GM12872 (cell line): ENCODE measurements at regions not wholly inside any gene's neighbourhood (a gene's known extent, or its start where the extent isn't known, plus 50 kb on each side); places are given as distances from the start of the nearest gene placed in this dataset.

Experiments used
- TF ChIP-seq, protein P1 (sequence below): IDR thresholded peaks from 3 replicates; pipeline ENCODE4 v1.5.1; 2011; ENCODE audit warnings: low read depth, mild to moderate bottlenecking, low read length, moderate library complexity; ENCODE audit not compliant: insufficient read depth

DNA sequence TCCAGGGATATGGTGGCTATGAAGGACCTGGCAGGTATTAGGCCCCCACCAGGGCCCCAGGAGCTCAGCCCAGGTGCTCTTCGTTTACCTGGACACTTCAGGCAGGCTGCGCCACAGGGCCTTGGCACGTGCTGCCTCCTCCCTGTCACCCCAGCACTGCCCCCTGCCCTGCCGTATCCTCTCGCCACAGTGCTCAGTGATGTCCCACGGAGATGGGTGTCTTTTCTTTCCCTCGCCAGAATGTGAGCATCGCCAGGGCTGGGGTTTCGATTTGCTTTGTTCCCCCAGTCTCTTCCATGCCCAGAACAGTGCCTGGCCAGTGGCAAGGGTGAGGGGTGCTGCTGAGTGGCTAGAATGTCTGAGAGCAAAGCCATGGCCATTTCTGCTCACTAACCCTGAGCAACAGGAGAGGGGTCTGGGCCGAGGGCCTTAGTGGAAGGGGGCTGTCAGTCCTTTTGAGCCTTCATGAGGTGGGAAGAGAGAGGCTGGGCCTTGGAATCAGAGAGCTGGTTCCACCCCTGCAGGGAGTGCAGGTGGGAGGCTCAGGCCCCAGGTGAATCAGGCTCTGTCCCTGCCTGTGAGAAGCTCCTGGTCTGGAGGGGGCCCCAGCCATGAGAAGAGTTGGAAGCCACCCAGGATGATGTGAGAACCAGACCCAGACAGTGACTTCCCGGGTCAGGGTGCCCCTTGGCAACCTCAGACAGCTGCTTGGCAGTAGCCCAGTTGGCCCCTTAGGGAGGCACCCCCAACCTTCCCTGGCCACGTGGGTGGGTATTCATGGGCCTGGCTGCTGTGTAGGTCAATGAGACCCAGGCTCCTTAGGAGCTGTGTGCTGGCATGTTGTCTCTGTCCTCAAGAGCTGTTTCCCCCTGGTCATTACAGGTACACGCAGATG is 129.9 kb upstream of the HS6ST1 start:
- TF ChIP-seq, protein P1, sequence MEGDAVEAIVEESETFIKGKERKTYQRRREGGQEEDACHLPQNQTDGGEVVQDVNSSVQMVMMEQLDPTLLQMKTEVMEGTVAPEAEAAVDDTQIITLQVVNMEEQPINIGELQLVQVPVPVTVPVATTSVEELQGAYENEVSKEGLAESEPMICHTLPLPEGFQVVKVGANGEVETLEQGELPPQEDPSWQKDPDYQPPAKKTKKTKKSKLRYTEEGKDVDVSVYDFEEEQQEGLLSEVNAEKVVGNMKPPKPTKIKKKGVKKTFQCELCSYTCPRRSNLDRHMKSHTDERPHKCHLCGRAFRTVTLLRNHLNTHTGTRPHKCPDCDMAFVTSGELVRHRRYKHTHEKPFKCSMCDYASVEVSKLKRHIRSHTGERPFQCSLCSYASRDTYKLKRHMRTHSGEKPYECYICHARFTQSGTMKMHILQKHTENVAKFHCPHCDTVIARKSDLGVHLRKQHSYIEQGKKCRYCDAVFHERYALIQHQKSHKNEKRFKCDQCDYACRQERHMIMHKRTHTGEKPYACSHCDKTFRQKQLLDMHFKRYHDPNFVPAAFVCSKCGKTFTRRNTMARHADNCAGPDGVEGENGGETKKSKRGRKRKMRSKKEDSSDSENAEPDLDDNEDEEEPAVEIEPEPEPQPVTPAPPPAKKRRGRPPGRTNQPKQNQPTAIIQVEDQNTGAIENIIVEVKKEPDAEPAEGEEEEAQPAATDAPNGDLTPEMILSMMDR, result no peak

DNA sequence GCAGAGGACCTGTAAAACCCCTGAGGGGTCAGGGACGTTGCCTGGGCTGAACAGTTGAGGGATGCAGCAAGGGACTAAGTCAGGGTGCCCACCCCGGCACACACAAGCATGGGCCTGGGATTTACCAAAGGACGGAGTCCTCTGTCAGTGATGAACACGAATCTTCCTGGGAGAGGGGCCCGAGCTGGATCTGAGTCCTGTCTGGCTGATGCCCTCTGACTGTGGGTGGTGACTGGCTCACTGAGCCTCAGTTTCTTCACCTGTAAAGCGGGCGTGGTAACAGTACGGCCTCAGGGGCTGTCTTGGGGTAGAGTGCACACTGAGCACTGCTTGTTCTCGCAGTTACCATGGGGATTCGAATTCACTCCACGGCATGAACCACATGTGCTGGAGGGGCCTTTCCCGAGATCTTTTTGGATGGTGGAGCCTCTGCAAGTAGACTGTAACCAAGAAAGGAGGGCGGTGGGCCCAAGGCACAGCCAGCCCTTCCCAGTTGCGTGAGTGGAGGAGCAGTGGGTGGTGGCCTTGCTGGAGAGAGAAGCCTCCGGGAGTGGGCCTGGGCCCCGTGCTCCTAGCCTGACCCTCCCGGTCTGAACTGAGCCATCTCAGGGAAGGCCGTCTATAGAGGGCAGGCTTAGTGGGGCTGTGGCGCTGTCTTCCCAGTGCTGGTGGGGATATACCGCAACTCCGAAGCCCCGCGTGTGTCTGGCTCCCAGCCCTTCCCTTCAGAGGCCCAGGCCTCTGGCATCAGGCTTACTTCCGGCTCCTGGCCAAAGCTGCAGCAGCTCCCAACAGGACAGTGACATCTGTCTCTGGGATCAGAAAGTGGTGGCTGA is 130.8 kb upstream of the HS6ST1 start:
- TF ChIP-seq, protein P1, result no peak

DNA sequence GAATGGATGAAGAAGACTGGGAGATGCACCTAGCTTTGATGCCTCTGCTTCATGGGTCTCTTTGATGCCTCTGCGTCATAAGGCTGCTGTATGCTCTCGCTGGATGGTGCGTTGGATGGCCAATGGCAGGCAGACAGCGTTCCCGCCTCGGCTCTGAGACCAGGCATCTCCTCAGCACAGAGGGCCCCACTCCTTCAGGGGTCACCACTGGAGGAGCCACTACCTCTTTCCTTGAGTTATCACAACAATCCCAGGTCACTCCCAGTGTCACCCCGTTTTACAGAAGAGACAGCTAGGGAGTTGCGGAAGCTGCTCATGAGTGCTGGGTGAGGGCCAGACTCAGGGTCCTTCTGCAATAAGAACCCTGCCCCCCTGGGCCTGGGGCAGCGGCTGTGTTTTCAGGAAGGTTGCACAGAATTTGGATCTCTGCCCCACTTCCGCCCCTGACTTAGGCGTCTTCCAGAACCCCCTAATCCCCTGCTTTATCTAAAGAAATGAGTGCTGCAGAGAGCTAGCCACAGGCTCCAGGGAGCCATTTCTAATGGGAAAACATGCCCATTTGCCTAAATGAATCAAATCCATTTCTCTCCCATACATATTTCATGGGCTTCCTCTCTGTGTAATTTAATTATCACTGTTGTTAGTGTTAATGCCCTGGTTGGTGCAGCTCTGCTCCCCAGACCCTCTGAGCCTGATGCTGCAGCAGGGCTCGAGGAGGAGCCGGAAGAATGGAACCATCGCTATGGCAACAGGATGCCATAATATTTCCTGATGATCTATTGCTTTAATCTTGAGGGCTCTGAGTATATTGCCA is 131.8 kb upstream of the HS6ST1 start:
- TF ChIP-seq, protein P1, result no peak

DNA sequence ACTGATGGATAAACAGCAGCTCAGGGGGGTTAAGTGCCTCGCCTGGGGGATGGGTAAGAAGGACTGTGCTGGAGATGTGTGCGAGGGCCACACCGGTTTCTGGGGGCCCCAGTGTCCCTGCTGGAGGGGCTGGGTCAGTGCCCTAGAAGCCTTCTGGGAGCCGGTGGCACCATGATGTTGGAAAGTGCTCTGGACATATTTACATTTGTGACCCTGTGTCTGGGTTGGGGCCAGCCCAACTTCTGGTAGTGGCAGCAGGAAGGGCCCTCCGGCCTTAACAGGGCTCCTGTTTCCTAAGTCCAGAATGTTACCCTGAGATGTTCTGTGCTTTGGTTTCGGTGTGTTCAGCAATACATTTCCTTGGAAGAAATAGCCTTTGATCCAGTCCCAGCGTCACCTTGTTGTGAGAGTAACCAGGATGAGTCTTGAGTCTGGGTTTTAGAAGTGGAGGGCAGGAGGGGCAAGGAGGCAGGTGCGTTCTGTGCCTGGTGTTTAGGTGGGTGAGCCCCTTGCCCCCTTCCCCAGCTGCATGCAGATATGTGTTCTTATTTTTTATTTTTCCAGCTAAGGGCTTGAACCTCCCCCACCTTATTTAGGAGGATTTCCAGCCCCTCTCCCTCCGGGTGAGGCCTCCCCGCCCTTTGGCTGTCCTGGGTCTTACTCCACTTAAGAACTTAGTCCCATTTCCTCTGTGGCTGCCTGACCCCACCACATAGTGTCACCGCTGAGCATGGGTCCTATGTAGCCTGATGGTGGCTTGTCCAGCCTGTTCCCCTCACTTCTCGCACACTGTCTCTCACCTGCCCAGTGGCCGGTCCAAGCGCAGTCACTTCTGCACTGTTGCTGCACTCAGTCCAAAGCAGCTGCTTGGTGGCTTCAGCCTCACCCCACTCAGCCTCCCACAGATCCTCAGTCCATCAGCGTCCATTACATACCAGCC is 132.7 kb upstream of the HS6ST1 start:
- TF ChIP-seq, protein P1, result no peak

DNA sequence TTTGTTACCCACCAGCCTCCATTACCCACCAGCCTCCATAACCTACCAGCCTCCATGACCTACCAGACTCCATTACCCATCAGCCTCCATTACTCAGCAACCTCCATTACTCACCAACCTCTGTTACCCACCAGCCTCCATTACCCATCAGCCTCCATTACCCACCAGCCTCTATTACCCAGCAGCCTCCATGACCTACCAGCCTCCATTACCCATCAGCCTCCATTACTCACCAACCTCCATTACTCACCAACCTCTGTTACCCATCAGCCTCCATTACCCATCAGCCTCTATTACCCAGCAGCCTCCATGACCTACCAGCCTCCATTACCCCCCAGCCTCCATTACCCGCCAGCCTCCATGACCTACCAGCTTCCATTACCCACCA is 133.3 kb upstream of the HS6ST1 start:
- TF ChIP-seq, protein P1, result no peak

DNA sequence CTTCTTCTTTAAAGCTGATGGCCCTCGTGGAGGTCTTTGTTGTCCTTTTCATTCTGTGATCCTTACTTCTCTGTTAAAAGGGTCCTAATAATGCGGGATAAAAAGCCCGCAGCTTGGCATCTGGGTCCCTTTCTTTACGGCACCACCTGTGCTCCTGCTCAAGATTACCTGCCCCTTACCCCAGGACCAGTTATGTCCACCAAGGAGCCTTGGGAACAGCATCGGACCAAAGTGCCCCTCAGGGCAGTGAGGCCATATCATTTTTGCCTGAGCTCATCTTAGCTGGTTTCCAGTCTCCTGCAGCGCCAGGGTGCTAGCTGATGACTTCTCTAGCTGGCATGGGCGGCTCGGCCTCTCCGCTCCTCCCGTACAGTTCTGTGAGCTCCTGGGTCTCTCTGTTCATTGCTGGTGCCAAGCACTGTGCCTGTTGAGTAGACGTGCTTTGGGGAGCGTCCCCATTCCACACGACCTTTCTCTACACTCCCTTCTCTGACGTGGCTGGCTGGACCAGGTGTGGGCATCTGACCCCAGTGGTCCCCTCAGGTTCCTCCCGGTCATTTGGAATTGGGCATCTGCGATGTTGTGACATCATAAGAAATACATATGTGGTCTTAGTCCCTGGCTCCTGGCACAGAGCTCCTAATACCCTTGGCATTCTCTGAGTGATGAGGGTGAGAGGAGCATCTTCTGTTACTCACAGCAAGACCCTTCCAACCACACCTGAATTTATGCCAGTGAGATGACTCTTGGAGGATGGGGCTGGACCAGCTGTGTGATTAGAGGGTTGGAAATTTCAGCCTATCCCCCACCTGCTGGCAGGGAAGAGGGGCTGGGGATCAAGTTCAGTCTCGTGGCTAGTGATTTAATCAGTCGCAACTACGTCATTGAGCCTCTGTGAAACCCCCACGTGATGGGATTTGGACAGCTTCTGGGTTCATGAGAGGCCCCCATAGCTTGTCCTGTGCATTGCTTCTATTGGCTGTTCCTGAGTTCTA is 134.2 kb upstream of the HS6ST1 start:
- TF ChIP-seq, protein P1, result no peak
